ENCODE measurements at regions not wholly inside any gene's neighbourhood (a gene's known extent, or its start where the extent isn't known, plus 50 kb on each side); places are given as distances from the start of the nearest gene placed in this dataset.

DNA sequence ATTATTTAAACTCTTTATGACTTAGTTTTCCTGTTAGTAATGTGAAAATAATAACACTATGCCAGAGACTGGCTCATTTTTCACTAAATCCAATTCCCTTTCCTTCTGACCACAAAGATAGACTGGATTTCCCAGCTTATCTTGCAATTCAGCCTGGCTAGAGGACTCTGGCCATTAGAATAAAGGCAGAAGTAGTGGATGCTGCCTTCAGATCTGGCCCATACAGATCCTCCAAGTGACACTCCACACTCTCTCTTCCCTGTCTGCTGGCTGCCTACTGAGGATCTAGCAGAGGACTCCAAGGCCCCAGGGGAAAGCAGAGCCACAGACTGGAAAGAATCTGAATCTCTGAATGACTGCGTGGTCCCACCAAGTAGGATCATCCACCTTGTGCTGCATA, 188.8 kb upstream of the LMNTD1 start:
- Mint-ChIP-seq H3K9me3 (peaks cover 2 to 6% (median 4%) of the 10 kb centered on the region in 3 donors), H3K27ac (no peak overlapping the region), H3K27me3 (peaks cover 7% of the 10 kb centered on the region), H3K4me3 (no peak overlapping the region), H3K4me1 (peaks cover 0 to 1% (median 0%) of the 10 kb centered on the region in 3 donors), H3K36me3 (no peaks in the 10 kb centered on the region)

- H3K36me3 Mint-ChIP-seq: no peaks in the 10 kb centered on the region
- H3K9me3 Mint-ChIP-seq: peaks cover 0 to 2% (median 0%) of the 10 kb centered on the region in 3 donors
- peaks cover 4% of the 10 kb centered on the region for H3K27me3 Mint-ChIP-seq
- no peak overlapping the region for H3K4me3 Mint-ChIP-seq
- H3K27ac Mint-ChIP-seq: no peak overlapping the region
- H3K4me1 Mint-ChIP-seq: peaks cover 0 to 1% (median 0%) of the 10 kb centered on the region in 3 donors
Observed at GRCh38 chr12:25743679-25744215, 190.7 kb upstream of the LMNTD1 start.

GRCh38 chr12:25744313-25744712, 191.2 kb upstream of the LMNTD1 start:
- no peaks in the 10 kb centered on the region for H3K36me3 Mint-ChIP-seq
- H3K4me3 Mint-ChIP-seq: no peak overlapping the region
- no peak overlapping the region for H3K27ac Mint-ChIP-seq
- H3K27me3 Mint-ChIP-seq: peaks cover 9% of the 10 kb centered on the region
- peaks cover 0 to 2% (median 0%) of the 10 kb centered on the region in 3 donors for H3K9me3 Mint-ChIP-seq
- peaks cover 0 to 1% (median 0%) of the 10 kb centered on the region in 3 donors for H3K4me1 Mint-ChIP-seq

DNA sequence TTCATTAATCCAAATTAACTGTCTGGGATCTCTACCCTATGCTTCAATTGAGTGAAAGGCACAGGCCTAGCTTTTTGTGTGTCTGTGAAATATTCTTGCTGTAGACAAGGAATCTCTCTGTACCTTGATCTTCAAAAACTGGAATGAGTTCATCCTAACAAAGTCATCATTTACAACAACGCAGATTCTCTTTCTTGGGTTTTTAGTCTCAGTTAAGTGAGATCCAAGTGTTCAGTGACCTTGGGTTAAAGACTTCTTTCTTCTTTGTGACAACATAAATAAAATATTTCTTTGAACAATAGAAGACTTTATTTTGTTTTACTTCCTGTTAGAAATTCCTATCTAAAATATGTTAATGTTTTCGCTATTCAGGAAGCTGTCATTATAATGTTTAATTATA, 192.2 kb upstream of the LMNTD1 start:
- H3K4me1 Mint-ChIP-seq: peaks cover 0 to 1% (median 0%) of the 10 kb centered on the region in 3 donors
- no peak overlapping the region for H3K27ac Mint-ChIP-seq
- H3K27me3 Mint-ChIP-seq: peaks cover 12% of the 10 kb centered on the region
- H3K36me3 Mint-ChIP-seq: no peaks in the 10 kb centered on the region
- H3K9me3 Mint-ChIP-seq: peaks cover 0 to 2% (median 0%) of the 10 kb centered on the region in 3 donors
- H3K4me3 Mint-ChIP-seq: no peak overlapping the region

- peaks cover 0 to 2% (median 0%) of the 10 kb centered on the region in 3 donors for H3K9me3 Mint-ChIP-seq
- H3K4me1 Mint-ChIP-seq: peaks cover 0 to 1% (median 0%) of the 10 kb centered on the region in 3 donors
- no peaks in the 10 kb centered on the region for H3K36me3 Mint-ChIP-seq
- no peak overlapping the region for H3K27ac Mint-ChIP-seq
- H3K27me3 Mint-ChIP-seq: peaks cover 12% of the 10 kb centered on the region
- H3K4me3 Mint-ChIP-seq: no peak overlapping the region
Observed at GRCh38 chr12:25746131-25746530, 193.0 kb upstream of the LMNTD1 start.

DNA sequence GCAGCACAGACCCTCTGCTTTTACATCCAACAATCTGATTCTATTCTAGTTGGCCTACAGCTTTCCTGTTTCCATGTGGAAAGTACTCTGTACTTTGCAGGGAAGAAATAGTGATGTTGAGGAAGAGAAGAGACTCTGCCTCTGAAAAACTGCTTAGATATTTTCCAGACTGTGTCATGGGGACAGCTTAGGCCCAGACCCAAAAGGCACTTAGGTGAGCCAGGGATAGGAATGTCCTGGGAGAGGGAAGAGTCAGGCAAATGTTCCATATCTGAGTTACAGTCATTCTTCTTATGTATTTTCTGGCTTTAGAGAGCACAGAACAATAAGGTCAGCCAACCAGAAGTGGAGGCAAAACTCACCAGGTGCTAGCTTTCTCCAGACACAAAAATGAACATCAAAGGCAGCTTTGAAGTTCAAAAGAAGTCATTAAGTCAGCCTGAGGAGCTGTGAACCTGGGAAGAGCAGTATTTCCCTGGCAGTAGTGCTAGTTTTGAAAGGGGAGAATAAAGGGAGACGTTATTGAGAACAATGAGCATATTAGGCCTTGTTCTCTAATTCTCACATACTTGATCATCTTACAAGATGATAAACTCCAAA, 199.7 kb upstream of the LMNTD1 start:
- H3K27me3 Mint-ChIP-seq: peaks cover 25% of the 10 kb centered on the region
- H3K4me3 Mint-ChIP-seq: no peak overlapping the region
- H3K4me1 Mint-ChIP-seq: no peaks in the 10 kb centered on the region
- no peaks in the 10 kb centered on the region for H3K36me3 Mint-ChIP-seq
- no peak overlapping the region for H3K27ac Mint-ChIP-seq
- H3K9me3 Mint-ChIP-seq: no peaks in the 10 kb centered on the region

- H3K27me3 Mint-ChIP-seq: peaks cover 17% of the 10 kb centered on the region
- no peak overlapping the region for H3K4me3 Mint-ChIP-seq
- H3K36me3 Mint-ChIP-seq: no peaks in the 10 kb centered on the region
- H3K4me1 Mint-ChIP-seq: no peaks in the 10 kb centered on the region
- no peaks in the 10 kb centered on the region for H3K9me3 Mint-ChIP-seq
- H3K27ac Mint-ChIP-seq: no peak overlapping the region
Observed at GRCh38 chr12:25755136-25755970, 202.3 kb upstream of the LMNTD1 start.

- Mint-ChIP-seq H3K4me3 (no peak overlapping the region), H3K36me3 (no peaks in the 10 kb centered on the region), H3K27me3 (peaks cover 15% of the 10 kb centered on the region), H3K27ac (no peak overlapping the region), H3K4me1 (no peaks in the 10 kb centered on the region), H3K9me3 (no peaks in the 10 kb centered on the region)
Observed at GRCh38 chr12:25755971-25756260, 202.6 kb upstream of the RASSF8 start.

DNA sequence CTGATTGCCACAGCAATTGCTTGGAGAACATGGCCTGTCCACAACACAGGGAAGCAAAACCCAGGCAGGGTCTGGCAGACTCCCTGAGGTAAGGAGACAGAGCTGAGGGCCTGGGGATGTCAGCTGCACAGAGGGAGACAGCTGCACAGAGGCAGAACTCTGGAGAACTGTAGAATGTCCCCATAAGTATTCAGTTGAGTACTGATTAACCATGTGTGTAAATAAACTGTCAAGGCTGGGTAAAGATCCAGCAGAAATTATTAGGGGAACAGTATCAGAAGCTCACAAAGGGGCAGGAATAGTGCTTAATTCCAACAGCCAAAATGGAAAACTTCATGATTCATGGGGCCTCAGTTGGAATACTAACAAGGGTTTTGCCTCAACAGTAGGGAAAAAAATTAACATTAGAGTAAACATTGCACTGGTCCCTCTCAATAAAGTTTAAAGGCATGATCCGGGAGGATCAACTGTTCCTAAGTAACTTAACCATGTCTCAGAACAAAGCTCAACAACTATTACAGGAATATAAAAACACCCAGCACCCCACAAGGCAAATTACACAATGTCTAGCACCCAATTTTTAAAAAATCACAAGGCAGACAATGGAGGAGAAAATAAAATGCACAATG, 201.3 kb upstream of the RASSF8 start:
- Mint-ChIP-seq H3K9me3 (no peaks in the 10 kb centered on the region), H3K4me3 (no peak overlapping the region), H3K4me1 (no peaks in the 10 kb centered on the region), H3K27ac (no peak overlapping the region), H3K27me3 (peaks cover 15% of the 10 kb centered on the region), H3K36me3 (no peaks in the 10 kb centered on the region)

- no peak overlapping the region for H3K27ac Mint-ChIP-seq
- peaks cover 0 to 4% (median 0%) of the 10 kb centered on the region in 3 donors for H3K9me3 Mint-ChIP-seq
Observed at GRCh38 chr12:25759752-25760151, 198.7 kb upstream of the RASSF8 start.

DNA sequence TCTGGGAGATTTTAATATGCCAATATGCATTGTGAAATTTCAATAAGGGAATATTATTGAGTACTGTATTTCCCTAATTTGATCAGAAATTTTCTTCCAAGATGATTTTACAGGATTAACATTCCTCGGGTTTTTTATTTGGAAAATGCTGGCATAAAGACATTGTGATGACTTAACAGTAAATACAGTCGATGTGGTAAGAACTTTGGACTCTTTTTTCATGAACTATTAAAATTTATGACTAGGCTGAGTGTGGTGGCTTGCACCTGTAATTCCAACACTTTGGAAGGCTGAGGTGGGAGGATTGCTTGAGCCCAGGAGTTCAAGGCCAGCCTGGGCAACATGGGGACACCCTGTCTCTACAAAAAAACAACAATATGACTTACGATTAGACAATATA, 197.1 kb upstream of the RASSF8 start:
- H3K4me3 Mint-ChIP-seq: no peak overlapping the region
- peaks cover 4% of the 10 kb centered on the region for H3K27me3 Mint-ChIP-seq
- H3K27ac Mint-ChIP-seq: no peak overlapping the region
- no peaks in the 10 kb centered on the region for H3K4me1 Mint-ChIP-seq
- peaks cover 0 to 4% (median 0%) of the 10 kb centered on the region in 3 donors for H3K9me3 Mint-ChIP-seq
- no peaks in the 10 kb centered on the region for H3K36me3 Mint-ChIP-seq

More at GRCh38 chr12:25759752-25760151, 198.7 kb upstream of the RASSF8 start:
- H3K27me3 Mint-ChIP-seq: peaks cover 9% of the 10 kb centered on the region
- H3K36me3 Mint-ChIP-seq: no peaks in the 10 kb centered on the region
- no peak overlapping the region for H3K4me3 Mint-ChIP-seq
- no peaks in the 10 kb centered on the region for H3K4me1 Mint-ChIP-seq

DNA sequence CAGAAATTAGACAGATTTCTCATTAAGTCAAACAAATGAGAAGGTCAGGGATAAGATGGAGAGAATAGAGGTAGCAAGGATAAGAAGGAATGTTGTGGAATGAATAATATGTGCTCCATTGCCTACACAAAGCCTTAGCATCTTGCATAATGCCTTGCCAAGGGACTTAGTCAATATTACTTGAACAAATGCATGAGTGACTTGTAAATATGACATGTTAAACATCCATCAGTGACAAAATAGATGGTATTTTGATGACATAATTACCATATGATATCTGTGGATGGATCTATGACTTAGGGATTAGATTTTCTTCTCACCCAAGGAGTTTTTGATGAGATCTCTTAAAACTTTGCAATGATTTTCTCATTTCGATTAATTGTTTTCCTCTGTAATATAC, 194.1 kb upstream of the RASSF8 start:
- H3K27me3 Mint-ChIP-seq: peaks cover 1% of the 10 kb centered on the region
- no peak overlapping the region for H3K4me3 Mint-ChIP-seq
- no peak overlapping the region for H3K27ac Mint-ChIP-seq
- H3K4me1 Mint-ChIP-seq: no peaks in the 10 kb centered on the region
- no peaks in the 10 kb centered on the region for H3K36me3 Mint-ChIP-seq
- peaks cover 0 to 4% (median 0%) of the 10 kb centered on the region in 3 donors for H3K9me3 Mint-ChIP-seq

- Mint-ChIP-seq H3K4me1 (no peaks in the 10 kb centered on the region), H3K27me3 (peaks cover 1% of the 10 kb centered on the region), H3K36me3 (no peaks in the 10 kb centered on the region), H3K9me3 (peaks cover 0 to 4% (median 0%) of the 10 kb centered on the region in 3 donors), H3K27ac (peak overlapping the region in 1 of 3 donors; percentile 2), H3K4me3 (no peak overlapping the region)
Observed at GRCh38 chr12:25764892-25765291, 193.6 kb upstream of the RASSF8 start.

DNA sequence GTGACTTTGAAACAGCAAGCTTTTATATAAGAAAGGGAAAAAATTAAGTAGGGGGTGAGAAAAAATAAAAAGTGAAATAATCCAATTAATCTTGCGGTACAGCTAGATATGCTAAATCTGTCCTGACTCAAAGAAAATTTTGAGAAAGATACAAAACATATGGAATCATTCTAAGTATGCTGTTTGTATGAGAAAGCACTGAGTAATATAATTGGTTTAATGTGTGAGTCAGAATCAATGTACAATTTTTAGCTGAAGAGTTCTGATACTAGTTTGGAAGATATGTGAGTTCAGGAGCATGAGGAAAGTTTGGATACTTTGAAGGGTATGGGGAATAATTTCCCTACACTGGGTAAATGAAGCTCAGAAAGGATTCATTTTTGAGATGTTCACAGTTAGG, 190.9 kb upstream of the RASSF8 start:
- Mint-ChIP-seq H3K27ac (no peak overlapping the region), H3K27me3 (peaks cover 1% of the 10 kb centered on the region), H3K36me3 (no peaks in the 10 kb centered on the region), H3K4me1 (no peaks in the 10 kb centered on the region), H3K4me3 (no peak overlapping the region), H3K9me3 (peaks cover 0 to 4% (median 0%) of the 10 kb centered on the region in 3 donors)

- no peaks in the 10 kb centered on the region for H3K36me3 Mint-ChIP-seq
- H3K4me3 Mint-ChIP-seq: no peak overlapping the region
- no peak overlapping the region for H3K27ac Mint-ChIP-seq
- H3K27me3 Mint-ChIP-seq: peaks cover 1% of the 10 kb centered on the region
- no peaks in the 10 kb centered on the region for H3K4me1 Mint-ChIP-seq
- peaks cover 0 to 4% (median 0%) of the 10 kb centered on the region in 3 donors for H3K9me3 Mint-ChIP-seq
Observed at GRCh38 chr12:25768151-25768550, 190.3 kb upstream of the RASSF8 start.

All from IgD-negative memory B cell (primary cell).